HepG2 (cell line): ENCODE measurements at regions not wholly inside any gene's neighbourhood (a gene's known extent, or its start where the extent isn't known, plus 50 kb on each side); places are given as distances from the start of the nearest gene placed in this dataset.

Experiments used
- ARHGAP35 ChIP-seq: sonication (generic); formaldehyde crosslinking; IDR thresholded peaks from 2 replicates; pipeline ENCODE4 v1.9.0; 2022; ENCODE audit warnings: mild to moderate bottlenecking, inconsistent platforms, moderate library complexity, missing genetic modification reagents, borderline replicate concordance
- EP300 ChIP-seq, 3 experiments: sonication (generic) in 1 of 3; formaldehyde crosslinking in 1 of 3; IDR thresholded peaks; 2 replicates each; pipeline versions ENCODE4 v1.5.1 to v1.6.1; 2011 to 2020; ENCODE audit warnings: low read depth in 2 of 3, low read length in 2 of 3, borderline replicate concordance in 1 of 3, improper control_type of control experiment in 1 of 3, mild to moderate bottlenecking in 1 of 3, missing genetic modification reagents in 1 of 3, moderate library complexity in 1 of 3
- HDAC1 ChIP-seq: sonication (generic); formaldehyde crosslinking; IDR thresholded peaks from 2 replicates; pipeline ENCODE4 v1.5.1; 2020; ENCODE audit warnings: mild to moderate bottlenecking, missing genetic modification reagents
- HOXA3 ChIP-seq: sonication (generic); formaldehyde crosslinking; IDR thresholded peaks from 2 replicates; pipeline ENCODE4 v1.5.0; 2020; ENCODE audit warnings: missing genetic modification reagents
- KMT2A ChIP-seq: sonication (generic); formaldehyde crosslinking; IDR thresholded peaks from 2 replicates; pipeline ENCODE4 v1.4.0; 2020; ENCODE audit warnings: missing genetic modification reagents
- MAFG ChIP-seq: sonication (generic); formaldehyde crosslinking; IDR thresholded peaks from 2 replicates; pipeline ENCODE4 v1.5.1; 2020; ENCODE audit warnings: mild to moderate bottlenecking, missing genetic modification reagents
- MTERF4 ChIP-seq: sonication (generic); formaldehyde crosslinking; IDR thresholded peaks from 2 replicates; pipeline ENCODE4 v1.8.0; 2023; ENCODE audit warnings: mild to moderate bottlenecking, missing genetic modification reagents
- MXD3 ChIP-seq: IDR thresholded peaks from 2 replicates; pipeline ENCODE4 v1.6.1; 2016; ENCODE audit warnings: mild to moderate bottlenecking, missing biosample characterization, missing genetic modification reagents
- NFE2L2 ChIP-seq: fragments of 150-350 bp; IDR thresholded peaks from 2 replicates; pipeline ENCODE4 v1.6.1; 2014; ENCODE audit warnings: low read length
- PHB2 ChIP-seq: fragments of 450-650 bp; IDR thresholded peaks from 2 replicates; pipeline ENCODE4 v1.6.1; 2018; ENCODE audit not compliant: partially characterized antibody
- RARA ChIP-seq: IDR thresholded peaks from 2 replicates; pipeline ENCODE4 v1.6.1; 2016; ENCODE audit warnings: missing genetic modification reagents, missing compliant biosample characterization
- RFXAP ChIP-seq: sonication (generic); formaldehyde crosslinking; IDR thresholded peaks from 2 replicates; pipeline ENCODE4 v1.4.0; 2020; ENCODE audit warnings: missing genetic modification reagents, borderline replicate concordance
- RXRB ChIP-seq: IDR thresholded peaks from 2 replicates; pipeline ENCODE4 v1.6.1; 2016; ENCODE audit warnings: borderline replicate concordance, missing genetic modification reagents, missing compliant biosample characterization
- SIX1 ChIP-seq: sonication (generic); formaldehyde crosslinking; IDR thresholded peaks from 2 replicates; pipeline ENCODE4 v1.4.0; 2020; ENCODE audit warnings: missing genetic modification reagents, borderline replicate concordance
- TBL1XR1 ChIP-seq: fragments of 150-350 bp; IDR thresholded peaks from 2 replicates; pipeline ENCODE4 v1.6.1; 2014; ENCODE audit warnings: borderline replicate concordance, low read length; ENCODE audit not compliant: partially characterized antibody
- YY1 ChIP-seq: IDR thresholded peaks from 2 replicates; pipeline ENCODE4 v1.6.1; 2011; ENCODE audit warnings: low read length, low read depth, moderate library complexity, mild to moderate bottlenecking; ENCODE audit not compliant: insufficient read depth, insufficient replicate concordance
- ZBTB42 ChIP-seq: sonication (generic); formaldehyde crosslinking; IDR thresholded peaks from 2 replicates; pipeline ENCODE4 v1.5.0; 2020; ENCODE audit warnings: mild to moderate bottlenecking, missing genetic modification reagents
- ZFP41 ChIP-seq: sonication (generic); formaldehyde crosslinking; IDR thresholded peaks from 2 replicates; pipeline ENCODE4 v1.4.0; 2020; ENCODE audit warnings: mild to moderate bottlenecking, missing genetic modification reagents, borderline replicate concordance
- ZHX1 ChIP-seq: sonication (generic); formaldehyde crosslinking; IDR thresholded peaks from 2 replicates; pipeline ENCODE4 v1.8.1; 2022; ENCODE audit warnings: low read depth, mild to moderate bottlenecking, missing genetic modification reagents
- ZKSCAN5 ChIP-seq: sonication (generic); formaldehyde crosslinking; IDR thresholded peaks from 2 replicates; pipeline ENCODE4 v1.5.1; 2020; ENCODE audit warnings: mild to moderate bottlenecking, missing genetic modification reagents
- ZNF282 ChIP-seq: fragments of 450-650 bp; IDR thresholded peaks from 2 replicates; pipeline ENCODE4 v1.6.1; 2018; ENCODE audit not compliant: partially characterized antibody
- ZNF441 ChIP-seq: sonication (generic); formaldehyde crosslinking; IDR thresholded peaks from 2 replicates; pipeline ENCODE4 v1.7.0; 2021; ENCODE audit warnings: missing genetic modification reagents, borderline replicate concordance
- ZNF709 ChIP-seq: sonication (generic); formaldehyde crosslinking; IDR thresholded peaks from 2 replicates; pipeline ENCODE4 v1.5.0; 2020; ENCODE audit warnings: mild to moderate bottlenecking, missing genetic modification reagents
- ZNF780A ChIP-seq: sonication (generic); formaldehyde crosslinking; IDR thresholded peaks from 2 replicates; pipeline ENCODE4 v1.8.0; 2022; ENCODE audit warnings: mild to moderate bottlenecking, missing genetic modification reagents, moderate library complexity
- ZNF784 ChIP-seq: sonication (generic); formaldehyde crosslinking; IDR thresholded peaks from 2 replicates; pipeline ENCODE4 v1.5.1; 2020; ENCODE audit warnings: missing genetic modification reagents, mild to moderate bottlenecking, borderline replicate concordance

- TF ChIP-seq KMT2A (CRISPR knock-in tag) (no peak), EP300 (IDR thresholded peaks at IDR 0.05; ENCODE audit: low read depth in 2 of 2, low read length in 2 of 2) (peak in 1 of 2 experiments; percentile 47; a peak in 1 of 4 replicates), EP300 (CRISPR knock-in tag; IDR thresholded peaks at IDR 0.05; ENCODE audit: borderline replicate concordance) (no peak), ZKSCAN5 (CRISPR knock-in tag) (no peak), ZBTB42 (CRISPR knock-in tag) (0 out of 2 replicates have a peak, but pooled peaks have one; percentile 48), RARA (CRISPR knock-in tag) (0 out of 2 replicates have a peak, but pooled peaks have one; percentile 25), MXD3 (CRISPR knock-in tag) (no peak), ARHGAP35 (CRISPR knock-in tag) (no peak), TBL1XR1 (no peak), ZNF282 (no peak), SIX1 (CRISPR knock-in tag) (no peak; the same call in 1 of the 2 replicates), MAFG (no peak), MTERF4 (CRISPR knock-in tag) (no peak), NFE2L2 (no peak), PHB2 (no peak), RFXAP (CRISPR knock-in tag) (no peak), ZNF780A (CRISPR knock-in tag) (no peak), ZNF784 (CRISPR knock-in tag) (no peak), ZHX1 (no peak), ZNF441 (CRISPR knock-in tag) (0 out of 2 replicates have a peak, but pooled peaks have one; percentile 23), HOXA3 (CRISPR knock-in tag) (peak; percentile 42), YY1 (no peak), RXRB (CRISPR knock-in tag) (peak; percentile 54; the same call in 1 of the 2 replicates), ZFP41 (no peak), HDAC1 (CRISPR knock-in tag) (peak; percentile 49), ZNF709 (CRISPR knock-in tag) (peak; percentile 43; the same call in 1 of the 2 replicates)
These were observed 84.7 kb upstream of the TNFAIP3 start (continued) for GRCh38 chr6:137782166-137783039.
